Gastrocnemius medialis (tissue), 4 donors: ENCODE measurements at regions not wholly inside any gene's neighbourhood (a gene's known extent, or its start where the extent isn't known, plus 50 kb on each side); places are given as distances from the start of the nearest gene placed in this dataset.

Source experiments
- CTCF ChIP-seq, 5 experiments: fragments of 450-650 bp in 3 of 5; fragments of 200-600 bp in 2 of 5; sonication (generic) in 2 of 5; IDR thresholded peaks in 4 of 5; conservative IDR thresholded peaks in 1 of 5; 1 replicate in 4 of 5; 2 replicates in 1 of 5; pipeline ENCODE4 v1.5.1; 2016 to 2019; ENCODE audit warnings: antibody characterized with exemption in 5 of 5, mild to moderate bottlenecking in 3 of 5, moderate library complexity in 3 of 5
- POLR2A ChIP-seq, 2 donors: fragments of 450-650 bp; IDR thresholded peaks; one replicate each; pipeline ENCODE4 v1.6.1; 2017; ENCODE audit warnings: antibody characterized with exemption in 2 of 2, mild to moderate bottlenecking in 2 of 2, moderate library complexity in 2 of 2

GRCh38 chr1:41293779-41294178 is 51.7 kb upstream of the SCMH1 start:
- TF ChIP-seq CTCF (IDR thresholded peaks at IDR 0.05 in 4 of 5, conservative IDR thresholded peaks at IDR 0.05 in 1 of 5) (no peak), POLR2A (IDR thresholded peaks at IDR 0.05) (no peak)
